H7 (cell line): ENCODE measurements at regions not wholly inside any gene's neighbourhood (a gene's known extent, or its start where the extent isn't known, plus 50 kb on each side); places are given as distances from the start of the nearest gene placed in this dataset.
"Not testable (repeated sequence)": the region's sequence is repeated elsewhere in the genome, so short reads cannot be mapped to it uniquely, and the experiment has no call there.

Source experiments
- DNase-seq: peaks from one replicate; pipeline ENCODE4 v3.0.0; 2012
- H3K27me3 ChIP-seq: 2 replicates; pipeline ENCODE4 v1.6.0; 2011; ENCODE audit warnings: mild to moderate bottlenecking, low read length; ENCODE audit not compliant: control insufficient read depth, insufficient read depth
- H3K36me3 ChIP-seq: replicated peaks from 2 replicates; pipeline ENCODE4 v1.5.1; 2011; ENCODE audit warnings: low read length; ENCODE audit not compliant: control insufficient read depth, insufficient read depth
- H3K4me3 ChIP-seq: 2 replicates; pipeline ENCODE4 v1.5.1; 2011; ENCODE audit warnings: low read depth, mild to moderate bottlenecking, control low read depth, low read length, moderate library complexity; ENCODE audit not compliant: insufficient read depth

DNA sequence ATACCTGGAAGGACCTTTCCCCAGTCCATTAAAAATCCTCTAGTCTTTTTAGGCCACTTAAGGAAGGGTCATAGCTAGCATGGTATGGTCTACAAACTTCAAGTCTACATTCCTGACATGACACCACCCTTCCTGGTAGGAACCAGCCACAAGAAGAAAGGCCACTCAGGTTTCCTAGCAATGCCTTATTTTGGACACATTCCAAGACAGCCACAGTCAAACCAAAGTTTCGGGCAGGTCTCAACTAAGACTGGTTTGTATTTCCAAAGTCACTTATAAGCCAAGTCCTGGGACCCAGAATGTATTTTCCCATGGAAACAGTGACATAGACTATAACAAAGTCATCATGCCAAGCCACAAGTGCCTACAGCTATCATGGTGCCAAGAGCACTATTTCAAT, 50.6 kb upstream of the SLC44A3 start:
- H3K27me3 ChIP-seq, result no peaks in the 10 kb centered on the region
- no peak overlapping the region for H3K4me3 ChIP-seq
- DNase-seq, result no peak
- H3K36me3 ChIP-seq, result no peaks in the 10 kb centered on the region

DNA sequence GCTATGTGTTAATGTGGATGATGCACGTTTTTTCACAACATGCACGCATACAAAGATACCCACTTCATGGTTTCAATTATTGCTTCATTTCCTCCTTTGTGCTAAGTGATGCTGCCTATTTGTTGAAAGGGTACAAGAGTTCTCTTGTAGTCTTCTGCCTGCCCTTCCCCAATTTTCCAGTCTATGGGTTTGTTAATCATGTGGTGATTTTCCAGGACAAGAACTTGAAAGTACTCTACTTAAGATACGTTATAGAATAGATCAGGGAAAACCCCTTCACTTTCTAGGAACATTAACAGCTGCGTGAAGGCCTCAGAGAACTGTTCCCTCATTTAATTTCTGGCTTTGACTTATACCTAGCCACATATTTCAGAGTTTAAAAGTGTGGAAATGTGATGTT, 52.1 kb upstream of the SLC44A3 start:
- no peak overlapping the region for H3K4me3 ChIP-seq
- no peak for DNase-seq
- no peaks in the 10 kb centered on the region for H3K27me3 ChIP-seq
- H3K36me3 ChIP-seq, result no peaks in the 10 kb centered on the region

DNA sequence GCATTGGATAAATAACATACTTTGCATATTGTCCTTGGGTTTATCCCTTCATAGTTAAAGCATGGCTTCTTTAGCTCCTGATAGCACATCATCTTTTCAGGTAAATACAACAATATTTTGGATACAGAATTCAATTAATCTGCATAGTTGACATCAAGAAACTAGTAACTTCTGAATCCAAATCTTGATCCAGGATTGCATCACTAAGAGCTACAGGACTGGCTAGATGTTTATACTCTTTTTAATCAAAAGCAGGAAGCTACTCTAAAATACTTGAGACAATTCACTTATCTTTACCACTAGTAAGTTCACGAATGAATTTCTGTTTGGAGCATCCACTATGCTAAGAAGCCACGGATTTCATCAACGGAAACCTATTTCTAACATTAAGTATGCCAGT, 54.2 kb upstream of the SLC44A3 start:
- Histone ChIP-seq H3K4me3 (no peak overlapping the region), H3K27me3 (no peaks in the 10 kb centered on the region), H3K36me3 (no peaks in the 10 kb centered on the region)
- no peak for DNase-seq

DNA sequence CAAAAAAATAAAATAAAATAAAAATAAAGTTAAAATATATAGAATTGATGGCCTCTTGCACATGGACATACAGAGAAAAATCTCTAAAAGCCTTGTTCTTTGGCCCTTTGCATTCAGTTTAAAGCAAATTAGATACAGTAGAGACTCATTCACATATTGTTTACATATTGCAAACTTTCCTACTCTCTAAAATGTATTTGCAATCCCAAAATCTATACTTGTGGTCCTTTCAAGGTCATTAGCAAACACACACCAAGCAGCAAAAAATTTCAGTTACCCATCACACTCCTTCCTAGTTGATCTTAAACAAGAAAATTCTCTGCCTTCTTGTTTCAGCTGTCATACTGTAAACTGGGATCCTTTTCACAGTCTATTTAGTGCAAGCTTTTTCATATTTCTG, 61.0 kb upstream of the SLC44A3 start:
- H3K27me3 ChIP-seq, result no peaks in the 10 kb centered on the region
- H3K36me3 ChIP-seq, result no peaks in the 10 kb centered on the region
- H3K4me3 ChIP-seq, result no peak overlapping the region
- no peak for DNase-seq

DNA sequence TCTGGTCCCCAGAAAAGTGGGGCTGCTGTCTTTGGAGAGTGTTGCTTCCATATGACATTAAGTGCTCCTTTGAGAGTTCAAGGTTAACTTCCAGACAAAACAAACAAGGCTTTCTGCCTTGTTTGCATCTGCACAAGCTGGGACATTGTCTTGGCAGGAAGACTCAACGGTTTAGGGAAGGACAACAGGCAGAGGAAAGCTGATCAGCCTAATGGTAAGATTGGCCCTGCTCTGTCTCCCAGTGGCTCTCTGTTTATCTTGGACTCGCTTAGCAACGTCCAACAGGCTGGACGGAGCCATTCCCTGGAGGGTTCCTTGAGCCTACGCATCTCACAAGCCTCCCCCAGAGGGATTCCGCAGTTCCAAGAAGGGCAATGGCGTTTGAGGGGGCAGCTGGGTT, 62.2 kb upstream of the SLC44A3 start:
- Histone ChIP-seq H3K27me3 (no peaks in the 10 kb centered on the region), H3K4me3 (no peak overlapping the region), H3K36me3 (no peaks in the 10 kb centered on the region)
- no peak for DNase-seq

DNA sequence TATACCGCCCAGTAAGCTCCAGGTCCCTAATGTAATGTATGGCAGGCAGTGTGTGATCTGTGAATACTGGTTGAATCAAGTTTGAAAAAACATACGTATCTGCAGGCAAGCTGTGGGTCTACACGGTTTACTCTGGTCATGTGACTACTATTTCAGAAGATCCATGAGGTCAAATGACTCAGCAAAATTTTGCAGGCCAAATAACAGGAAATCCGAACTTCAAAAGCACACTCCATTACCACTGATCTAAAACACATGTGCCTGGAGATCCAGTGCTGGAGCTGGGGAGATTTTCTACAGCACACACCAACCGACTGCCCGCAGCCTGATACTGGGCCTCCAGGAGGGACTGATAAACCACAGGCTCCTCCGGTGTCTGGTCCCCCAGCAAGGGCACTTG, 64.5 kb upstream of the SLC44A3 start:
- no peak for DNase-seq
- Histone ChIP-seq H3K36me3 (no peaks in the 10 kb centered on the region), H3K4me3 (no peak overlapping the region), H3K27me3 (no peaks in the 10 kb centered on the region)

DNA sequence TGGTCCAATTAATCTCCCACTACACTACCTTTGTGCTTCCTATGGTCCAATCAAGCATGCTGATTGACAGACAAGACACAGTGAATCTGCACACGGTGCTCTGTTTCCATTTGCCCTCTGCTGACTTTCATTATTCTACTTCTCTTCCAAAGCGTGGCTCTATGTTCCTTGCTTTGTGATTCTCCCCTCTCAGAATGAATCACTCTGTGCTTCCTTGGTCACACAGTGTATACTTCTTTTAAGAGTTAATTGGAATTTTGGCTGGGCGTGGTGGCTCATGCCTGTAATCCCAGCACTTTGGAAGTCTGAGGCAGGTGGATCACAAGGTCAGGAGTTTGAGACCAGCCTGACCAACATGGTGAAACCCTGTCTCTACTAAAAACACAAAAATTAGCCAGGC, 65.1 kb upstream of the SLC44A3 start:
- not testable (repeated sequence) for H3K27me3 ChIP-seq, DNase-seq, H3K36me3 ChIP-seq, H3K4me3 ChIP-seq

DNA sequence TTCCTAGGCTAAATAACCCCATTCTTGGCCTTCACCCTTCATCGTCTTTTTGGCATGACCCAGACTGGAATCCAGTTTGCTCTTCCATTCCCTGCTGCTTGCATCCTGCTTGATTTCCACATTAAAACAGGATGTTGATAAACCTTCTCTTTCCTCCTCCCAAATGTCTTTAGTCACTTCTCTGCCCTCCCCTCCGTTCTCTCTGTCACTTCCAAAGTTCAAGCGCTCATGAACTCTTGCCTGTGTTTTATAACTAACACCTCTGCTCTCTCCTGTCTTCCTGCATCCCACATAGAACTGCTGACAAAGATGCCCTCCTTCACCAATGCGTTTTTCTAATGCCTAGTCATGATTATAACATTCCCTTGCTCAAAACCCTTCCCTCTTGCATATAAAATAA, 65.6 kb upstream of the SLC44A3 start:
- Histone ChIP-seq H3K36me3 (no peaks in the 10 kb centered on the region), H3K4me3 (no peak overlapping the region), H3K27me3 (no peaks in the 10 kb centered on the region)
- no peak for DNase-seq

DNA sequence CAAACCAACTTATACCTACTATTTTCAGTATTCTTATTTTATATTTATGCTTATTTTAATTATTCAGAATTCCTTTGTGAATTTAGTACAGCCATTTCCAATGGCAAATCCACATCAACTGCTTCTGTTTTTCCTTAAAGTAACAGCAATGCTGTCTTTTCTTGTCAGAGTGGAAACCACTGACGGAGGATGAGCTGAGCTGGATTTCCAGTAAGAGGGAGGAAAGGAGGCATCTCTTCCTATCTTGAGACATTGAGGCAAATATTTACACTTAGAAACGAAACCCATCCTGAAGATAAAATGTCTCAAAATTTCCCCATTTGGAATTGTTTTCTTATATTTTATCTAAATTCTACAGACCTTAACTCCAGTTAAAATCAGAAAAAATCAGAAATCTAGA, 66.1 kb upstream of the SLC44A3 start:
- Histone ChIP-seq H3K4me3 (no peak overlapping the region), H3K27me3 (no peaks in the 10 kb centered on the region), H3K36me3 (no peaks in the 10 kb centered on the region)
- no peak for DNase-seq

DNA sequence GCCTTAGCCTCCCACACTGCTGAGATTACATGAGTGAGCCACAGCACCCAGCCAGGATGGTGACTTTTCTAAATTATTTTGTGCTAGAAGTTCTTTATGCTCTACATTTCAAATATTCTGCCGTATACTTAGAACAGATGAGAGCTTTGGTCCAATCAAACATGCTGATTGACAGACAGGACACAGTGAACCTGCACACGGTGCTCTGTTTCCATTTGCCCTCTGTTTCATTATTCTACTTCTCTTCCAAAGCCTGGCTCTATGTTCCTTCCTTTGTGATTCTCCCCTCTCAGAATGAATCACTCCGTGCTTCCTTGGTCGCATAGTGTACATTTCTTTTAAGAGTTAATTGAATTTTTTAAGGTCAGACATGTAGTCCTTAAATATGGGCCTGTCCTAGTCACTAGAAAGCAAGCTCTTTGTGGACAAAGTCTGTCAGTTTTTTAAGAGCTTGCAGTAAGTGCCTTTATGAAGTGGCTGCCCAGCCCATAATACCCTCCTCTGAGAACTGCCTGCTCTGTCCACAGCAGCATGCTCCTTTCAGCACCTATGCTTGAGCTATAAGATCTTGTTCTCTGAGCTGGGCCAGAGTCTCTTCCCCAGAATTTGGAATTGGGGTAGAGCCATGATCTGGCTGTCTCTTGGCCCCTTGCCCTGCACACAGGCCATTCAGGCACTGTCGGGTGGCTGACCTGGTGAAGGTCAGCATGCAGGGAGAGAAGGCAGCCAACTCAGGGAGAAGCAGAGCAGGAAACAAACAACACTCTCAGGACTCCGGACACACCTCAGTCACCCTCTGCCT, 66.8 kb upstream of the SLC44A3 start:
- Histone ChIP-seq H3K27me3 (no peaks in the 10 kb centered on the region), H3K36me3 (no peaks in the 10 kb centered on the region), H3K4me3 (no peak overlapping the region)
- DNase-seq, result no peak

DNA sequence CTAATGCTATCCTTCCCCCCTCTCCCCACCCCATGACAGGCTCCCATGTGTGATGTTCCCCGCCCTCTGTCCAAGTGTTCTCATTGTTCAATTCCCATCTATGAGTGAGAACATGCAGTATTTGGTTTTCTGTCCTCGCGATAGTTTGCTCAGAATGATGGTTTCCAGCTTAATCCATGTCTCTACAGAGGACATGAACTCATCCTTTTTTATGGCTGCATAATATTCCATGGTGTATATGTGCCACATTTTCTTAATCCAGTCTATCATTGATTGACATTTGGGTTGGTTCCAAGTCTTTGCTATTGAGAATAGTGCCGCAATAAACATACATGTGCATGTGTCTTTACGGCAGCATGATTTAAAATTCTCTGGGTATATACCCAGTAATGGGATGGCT, 68.7 kb upstream of the SLC44A3 start:
- not testable (repeated sequence) for H3K27me3 ChIP-seq

DNA sequence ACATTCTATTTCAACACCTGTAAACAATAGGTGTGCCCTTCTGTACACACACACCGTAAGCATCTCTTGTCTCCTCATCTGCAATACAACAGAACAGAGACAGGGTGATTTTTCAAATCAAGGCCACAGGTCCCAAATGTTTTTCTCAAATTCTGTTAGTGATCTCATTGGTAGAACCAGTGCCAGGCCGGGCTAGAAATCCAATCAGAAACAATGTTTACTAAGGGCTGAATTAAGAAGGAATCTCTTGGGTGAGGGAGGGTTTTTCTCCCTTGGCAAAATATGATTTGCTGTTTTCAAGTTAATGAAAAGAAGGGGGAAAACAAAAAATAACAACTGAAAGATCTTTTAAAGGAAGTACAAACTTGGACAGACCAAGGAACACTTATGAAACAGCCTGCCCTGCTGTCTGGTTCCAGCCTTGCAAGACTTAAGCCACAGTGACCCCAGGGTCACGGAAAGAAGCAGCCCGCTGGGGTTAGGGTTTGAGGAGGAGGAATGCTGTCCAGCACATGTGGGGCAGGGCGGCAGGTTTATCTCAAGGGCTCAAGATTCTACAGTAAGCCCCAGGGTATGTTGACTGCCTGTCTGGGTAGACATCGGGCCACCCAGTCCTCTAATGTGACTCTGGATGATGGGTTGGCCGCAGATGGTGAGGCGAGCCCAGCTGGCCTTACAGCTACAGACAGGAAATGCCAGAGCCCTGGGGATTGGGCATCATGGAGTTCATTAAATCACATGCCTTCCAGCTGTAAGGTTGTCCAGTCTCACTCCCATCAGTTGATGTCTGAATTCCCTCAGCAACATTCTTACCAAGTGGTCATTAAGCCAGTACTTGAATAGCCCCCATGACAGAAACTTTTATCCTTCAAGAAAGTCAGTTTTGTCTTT, 73.3 kb upstream of the SLC44A3 start:
- no peak for DNase-seq
- Histone ChIP-seq H3K36me3 (no peaks in the 10 kb centered on the region), H3K27me3 (no peaks in the 10 kb centered on the region), H3K4me3 (no peak overlapping the region)

More for the DNA sequence above, 68.7 kb upstream of the SLC44A3 start:
- H3K36me3 ChIP-seq, DNase-seq, H3K4me3 ChIP-seq: not testable (repeated sequence)

DNA sequence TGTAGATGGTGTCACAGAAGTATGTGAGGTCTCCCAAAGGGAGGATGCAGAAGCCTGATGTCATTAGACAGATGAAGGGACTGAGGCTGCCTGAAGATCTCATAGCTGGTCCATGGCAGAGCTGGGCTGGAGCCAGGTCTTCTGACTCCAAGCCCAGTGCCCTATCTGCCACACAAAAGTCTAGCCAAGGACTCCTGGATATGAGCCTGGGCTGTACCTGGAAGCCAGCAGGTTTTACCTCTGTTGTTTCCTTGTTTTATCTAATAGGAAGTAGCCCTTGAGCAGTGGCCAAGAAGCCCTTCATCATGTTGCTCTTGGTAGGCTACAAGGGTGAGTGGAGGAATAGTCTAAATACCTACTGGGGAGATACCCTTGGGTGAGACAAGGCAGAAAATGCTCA, 74.4 kb upstream of the SLC44A3 start:
- Histone ChIP-seq H3K4me3 (no peak overlapping the region), H3K36me3 (no peaks in the 10 kb centered on the region), H3K27me3 (no peaks in the 10 kb centered on the region)
- DNase-seq, result no peak

DNA sequence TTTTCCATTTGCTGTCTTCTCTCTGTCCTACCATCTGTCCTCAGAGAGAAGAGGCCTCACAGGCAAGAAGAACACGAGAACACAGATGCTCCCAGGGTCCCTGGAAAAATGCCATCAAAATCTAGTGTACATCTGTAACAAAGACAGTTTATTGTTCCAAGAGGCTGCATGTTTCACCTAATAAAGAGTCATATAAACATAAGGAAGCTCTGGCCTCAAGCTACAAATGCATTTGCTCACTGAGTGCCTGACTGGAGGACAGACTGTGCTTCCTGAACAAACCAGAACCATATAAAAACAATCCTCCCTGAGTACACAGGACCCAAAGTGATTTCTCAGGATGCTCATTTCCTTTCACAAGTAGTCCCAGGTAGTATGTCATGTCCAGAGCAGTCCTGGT, 76.3 kb upstream of the SLC44A3 start:
- Histone ChIP-seq H3K27me3 (no peaks in the 10 kb centered on the region; the same call in 1 of the 2 replicates), H3K4me3 (no peak overlapping the region), H3K36me3 (no peaks in the 10 kb centered on the region)
- no peak for DNase-seq

DNA sequence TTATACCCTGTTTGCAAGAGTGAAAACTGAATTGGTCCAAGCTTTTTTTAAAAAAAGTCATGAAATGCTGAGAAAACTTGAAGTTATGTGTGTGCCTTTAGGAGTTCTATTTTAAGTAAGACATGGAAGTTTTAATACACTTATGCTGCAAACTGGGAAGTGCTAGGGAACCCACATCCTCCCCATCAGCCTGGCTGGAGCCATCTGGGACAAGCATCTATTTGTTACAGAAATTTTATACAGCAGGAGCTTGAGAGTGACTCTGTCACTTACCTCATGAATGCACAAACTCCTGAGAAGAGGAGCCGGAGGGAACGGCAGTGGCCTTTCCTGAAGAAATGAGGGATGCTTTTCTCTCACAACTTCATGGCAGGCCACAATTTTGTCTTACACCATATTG, 78.2 kb upstream of the SLC44A3 start:
- H3K4me3 ChIP-seq, result no peak overlapping the region
- DNase-seq, result no peak
- H3K27me3 ChIP-seq, result no peaks in the 10 kb centered on the region; the same call in 1 of the 2 replicates
- no peaks in the 10 kb centered on the region for H3K36me3 ChIP-seq
